MM.1S (cell line): ENCODE measurements at regions not wholly inside any gene's neighbourhood (a gene's known extent, or its start where the extent isn't known, plus 50 kb on each side); places are given as distances from the start of the nearest gene placed in this dataset.

Experiments
- DNase-seq: peaks from one replicate; pipeline ENCODE4 v3.0.0-alpha.2; 2015
- H2AFZ ChIP-seq: fragments of 300-600 bp; sonication (generic); 2 replicates; pipeline ENCODE4 v1.6.0; 2016; ENCODE audit warnings: antibody characterized with exemption, low read length
- H3F3A ChIP-seq: fragments of 300-600 bp; sonication (generic); 2 replicates; pipeline ENCODE4 v1.6.1; 2016; ENCODE audit warnings: mild to moderate bottlenecking, antibody characterized with exemption, low read length, moderate library complexity, mixed read lengths; ENCODE audit not compliant: insufficient read depth
- H3K27ac ChIP-seq: fragments of 300-600 bp; sonication (generic); 2 replicates; pipeline ENCODE4 v1.5.1; 2016; ENCODE audit warnings: mild to moderate bottlenecking, low read length
- H3K27me3 ChIP-seq: fragments of 300-600 bp; sonication (generic); replicated peaks from 2 replicates; pipeline ENCODE4 v1.6.0; 2016; ENCODE audit warnings: low read length; ENCODE audit not compliant: insufficient read depth
- H3K36me3 ChIP-seq: fragments of 300-600 bp; sonication (generic); replicated peaks from 2 replicates; pipeline ENCODE4 v1.6.1; 2016; ENCODE audit warnings: mild to moderate bottlenecking, low read length, mixed read lengths; ENCODE audit not compliant: insufficient read depth
- H3K4me1 ChIP-seq: fragments of 300-600 bp; sonication (generic); 2 replicates; pipeline ENCODE4 v1.6.1; 2016; ENCODE audit warnings: low read length, mixed read lengths
- H3K4me2 ChIP-seq: fragments of 300-600 bp; sonication (generic); 2 replicates; pipeline ENCODE4 v1.6.0; 2016; ENCODE audit warnings: low read depth, low read length
- H3K4me3 ChIP-seq: fragments of 300-600 bp; sonication (generic); 2 replicates; pipeline ENCODE4 v1.5.1; 2016; ENCODE audit warnings: low read length, mixed read lengths
- H3K79me2 ChIP-seq: fragments of 300-600 bp; sonication (generic); 2 replicates; pipeline ENCODE4 v1.6.1; 2016; ENCODE audit warnings: mixed run types, low read length, mixed read lengths
- H3K9ac ChIP-seq: fragments of 300-600 bp; sonication (generic); 2 replicates; pipeline ENCODE4 v1.6.1; 2016; ENCODE audit warnings: low read length, mixed read lengths
- H3K9me2 ChIP-seq: fragments of 300-600 bp; sonication (generic); replicated peaks from 2 replicates; pipeline ENCODE4 v1.6.1; 2016; ENCODE audit warnings: mild to moderate bottlenecking, low read length, mixed read lengths; ENCODE audit not compliant: insufficient read depth
- H3K9me3 ChIP-seq: fragments of 300-600 bp; sonication (generic); replicated peaks from 2 replicates; pipeline ENCODE4 v1.6.1; 2016; ENCODE audit warnings: mild to moderate bottlenecking, low read length, mixed read lengths; ENCODE audit not compliant: insufficient read depth
- H4K20me1 ChIP-seq: fragments of 300-600 bp; sonication (generic); 2 replicates; pipeline ENCODE4 v1.6.1; 2016; ENCODE audit warnings: mild to moderate bottlenecking, low read length, moderate library complexity, mixed read lengths; ENCODE audit not compliant: insufficient read depth
- EZH2 ChIP-seq: fragments of 300-600 bp; sonication (generic); optimal IDR thresholded peaks from 2 replicates; pipeline ENCODE3; 2017; ENCODE audit warnings: low read depth, mild to moderate bottlenecking, antibody characterized with exemption, low read length, mixed read lengths
- EZH2phosphoT487 ChIP-seq: fragments of 300-600 bp; sonication (generic); IDR thresholded peaks from 2 replicates; pipeline ENCODE4 v1.6.1; 2018; ENCODE audit warnings: antibody characterized with exemption, low read length
- TF ChIP-seq, protein P1 (sequence below): fragments of 300-600 bp; sonication (generic); IDR thresholded peaks from 2 replicates; pipeline ENCODE4 v1.5.1; 2016; ENCODE audit warnings: antibody characterized with exemption, low read length, mixed read lengths

DNA sequence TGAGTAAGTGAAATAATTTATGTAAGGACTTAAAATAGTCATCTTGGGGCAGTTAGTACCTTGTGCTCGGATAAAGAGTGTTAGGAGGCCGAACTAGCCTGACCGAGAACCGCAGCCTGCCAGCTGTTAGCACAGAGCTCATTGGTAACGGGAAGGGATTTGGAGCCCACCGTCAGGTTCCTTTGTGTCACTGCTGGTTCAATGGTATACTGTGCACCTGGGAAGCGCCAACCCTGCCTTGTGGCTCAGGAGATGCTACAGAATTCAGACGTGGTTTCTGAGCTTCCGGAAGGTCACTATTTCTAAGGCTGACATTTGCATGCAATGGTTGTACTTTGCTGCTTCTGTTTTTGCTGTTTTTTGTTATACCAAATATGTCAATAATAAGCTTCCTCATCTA is 403.5 kb downstream of the CADM1 start:
- Histone ChIP-seq H3K79me2 (no peaks in the 10 kb centered on the region), H3K27me3 (no peaks in the 10 kb centered on the region), H3K27ac (no peak overlapping the region; the same call in 1 of the 2 replicates), H3F3A (no peaks in the 10 kb centered on the region), H3K4me1 (no peaks in the 10 kb centered on the region), H2AFZ (no peak overlapping the region), H4K20me1 (no peaks in the 10 kb centered on the region), H3K4me3 (no peak overlapping the region), H3K36me3 (no peaks in the 10 kb centered on the region), H3K9me2 (no peaks in the 10 kb centered on the region), H3K9me3 (no peaks in the 10 kb centered on the region), H3K9ac (no peak overlapping the region), H3K4me2 (no peak overlapping the region)
- no peak for TF ChIP-seq EZH2phosphoT487
- TF ChIP-seq, protein P1, sequence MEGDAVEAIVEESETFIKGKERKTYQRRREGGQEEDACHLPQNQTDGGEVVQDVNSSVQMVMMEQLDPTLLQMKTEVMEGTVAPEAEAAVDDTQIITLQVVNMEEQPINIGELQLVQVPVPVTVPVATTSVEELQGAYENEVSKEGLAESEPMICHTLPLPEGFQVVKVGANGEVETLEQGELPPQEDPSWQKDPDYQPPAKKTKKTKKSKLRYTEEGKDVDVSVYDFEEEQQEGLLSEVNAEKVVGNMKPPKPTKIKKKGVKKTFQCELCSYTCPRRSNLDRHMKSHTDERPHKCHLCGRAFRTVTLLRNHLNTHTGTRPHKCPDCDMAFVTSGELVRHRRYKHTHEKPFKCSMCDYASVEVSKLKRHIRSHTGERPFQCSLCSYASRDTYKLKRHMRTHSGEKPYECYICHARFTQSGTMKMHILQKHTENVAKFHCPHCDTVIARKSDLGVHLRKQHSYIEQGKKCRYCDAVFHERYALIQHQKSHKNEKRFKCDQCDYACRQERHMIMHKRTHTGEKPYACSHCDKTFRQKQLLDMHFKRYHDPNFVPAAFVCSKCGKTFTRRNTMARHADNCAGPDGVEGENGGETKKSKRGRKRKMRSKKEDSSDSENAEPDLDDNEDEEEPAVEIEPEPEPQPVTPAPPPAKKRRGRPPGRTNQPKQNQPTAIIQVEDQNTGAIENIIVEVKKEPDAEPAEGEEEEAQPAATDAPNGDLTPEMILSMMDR: no peak
- TF ChIP-seq EZH2: no peak
- DNase-seq: no peak

DNA sequence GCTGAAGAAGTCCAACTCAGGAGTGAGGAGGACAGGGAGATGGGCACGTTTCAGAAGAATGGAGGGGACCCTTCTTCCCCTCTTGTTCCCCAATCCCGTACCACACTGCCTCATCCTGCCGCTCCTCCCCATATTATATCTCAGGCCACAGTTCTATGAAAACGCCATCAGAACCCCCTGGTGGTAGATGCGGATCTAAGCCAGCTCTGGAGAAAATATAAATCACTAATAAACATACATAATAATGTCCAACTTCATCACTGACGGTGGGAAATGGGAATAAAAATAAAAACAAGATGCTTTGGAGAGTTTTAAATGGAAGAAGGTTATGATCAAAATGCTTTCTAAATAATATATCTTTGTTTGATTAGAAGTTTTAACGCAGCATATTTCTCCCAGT is 400.3 kb downstream of the CADM1 start:
- H3K4me3 ChIP-seq: no peak overlapping the region
- H3K9ac ChIP-seq: no peak overlapping the region
- no peaks in the 10 kb centered on the region for H3F3A ChIP-seq
- DNase-seq: no peak
- H3K27me3 ChIP-seq: no peaks in the 10 kb centered on the region
- H3K9me3 ChIP-seq: no peaks in the 10 kb centered on the region
- H3K36me3 ChIP-seq: no peaks in the 10 kb centered on the region
- H3K79me2 ChIP-seq: no peaks in the 10 kb centered on the region
- H2AFZ ChIP-seq: no peak overlapping the region
- H3K9me2 ChIP-seq: no peaks in the 10 kb centered on the region
- no peak for TF ChIP-seq EZH2
- TF ChIP-seq, protein P1: no peak
- TF ChIP-seq EZH2phosphoT487: no peak
- H3K4me2 ChIP-seq: no peak overlapping the region
- H4K20me1 ChIP-seq: no peaks in the 10 kb centered on the region
- H3K4me1 ChIP-seq: no peaks in the 10 kb centered on the region
- no peak overlapping the region for H3K27ac ChIP-seq

DNA sequence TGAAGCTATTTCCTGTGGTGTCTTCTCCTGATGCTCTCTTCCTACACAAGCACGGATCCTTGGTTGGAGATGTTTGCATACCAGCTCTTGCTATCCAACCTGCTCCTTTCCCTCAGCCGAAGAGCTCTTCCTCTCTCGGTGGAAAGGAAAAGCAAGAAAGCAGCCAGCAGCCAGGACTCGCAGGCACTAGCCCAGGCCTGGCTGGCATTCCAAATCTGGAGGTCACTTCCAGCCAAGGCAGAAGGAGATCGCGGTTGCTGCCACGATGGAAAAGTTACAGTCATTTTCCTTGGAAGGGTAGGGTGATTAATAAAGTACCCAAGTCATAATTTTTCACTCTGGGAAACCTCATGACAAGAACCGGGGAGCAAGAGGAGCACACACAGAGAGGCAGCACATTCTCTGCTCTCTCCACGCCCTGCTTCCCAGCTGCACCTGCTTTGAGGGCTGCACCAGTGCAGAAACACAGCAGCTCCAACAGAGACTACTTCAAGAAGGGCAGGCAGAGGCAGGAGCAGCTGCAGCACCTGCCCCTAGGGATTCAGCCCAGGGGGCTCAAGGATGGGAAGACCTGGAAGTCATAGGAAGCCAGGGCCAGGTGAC is 399.3 kb downstream of the CADM1 start:
- TF ChIP-seq EZH2phosphoT487 (no peak), EZH2 (no peak)
- TF ChIP-seq, protein P1: no peak
- H3K79me2 ChIP-seq: no peaks in the 10 kb centered on the region
- H3K4me3 ChIP-seq: no peak overlapping the region
- no peak overlapping the region for H3K27ac ChIP-seq
- no peak for DNase-seq
- no peaks in the 10 kb centered on the region for H4K20me1 ChIP-seq
- H3K9ac ChIP-seq: no peak overlapping the region
- H3K27me3 ChIP-seq: no peaks in the 10 kb centered on the region
- no peaks in the 10 kb centered on the region for H3K4me1 ChIP-seq
- H2AFZ ChIP-seq: no peak overlapping the region
- no peaks in the 10 kb centered on the region for H3F3A ChIP-seq
- no peaks in the 10 kb centered on the region for H3K36me3 ChIP-seq
- H3K9me2 ChIP-seq: no peaks in the 10 kb centered on the region
- no peaks in the 10 kb centered on the region for H3K9me3 ChIP-seq
- H3K4me2 ChIP-seq: no peak overlapping the region
